ENCODE measurements at regions not wholly inside any gene's neighbourhood (a gene's known extent, or its start where the extent isn't known, plus 50 kb on each side); places are given as distances from the start of the nearest gene placed in this dataset.

GRCh38 chr18:41829647-41830516 lies 125.2 kb upstream of the PIK3C3 start:
- DNase-seq, result no peak
- no peaks in the 10 kb centered on the region for H3K9me3 Mint-ChIP-seq
- H3K27me3 Mint-ChIP-seq (ENCODE audit: insufficient read depth), result no peaks in the 10 kb centered on the region
- Histone ChIP-seq H3K4me1 (ENCODE audit: control insufficient read depth, insufficient read depth, low read length) (peaks cover 3% of the 10 kb centered on the region), H3K36me3 (ENCODE audit: control insufficient read depth, insufficient read depth, low read length) (no peaks in the 10 kb centered on the region), H3K27me3 (ENCODE audit: control insufficient read depth, insufficient read depth, low read length, poor library complexity, severe bottlenecking) (no peaks in the 10 kb centered on the region), H3K27ac (ENCODE audit: low read depth, low read length) (no peak overlapping the region), H3K9ac (ENCODE audit: extremely low read depth, low read length, poor library complexity, severe bottlenecking) (no peak overlapping the region), H3K4me3 (ENCODE audit: low read length) (no peak overlapping the region), H3K9me3 (ENCODE audit: control insufficient read depth, low read length) (no peaks in the 10 kb centered on the region)
- no peak overlapping the region for H3K4me3 Mint-ChIP-seq
- no peaks in the 10 kb centered on the region for H3K36me3 Mint-ChIP-seq (ENCODE audit: low read depth)
- TF ChIP-seq CTCF (conservative IDR thresholded peaks at IDR 0.05), result no peak
- WGBS, 2 experiments (ENCODE audit: insufficient coverage in 1 of 2, insufficient read length in 1 of 2), result 88 to 96% methylated on average over 8 to 10 of the region's 10 CpGs
- no peak overlapping the region for H3K27ac Mint-ChIP-seq
- peaks cover 23% of the 10 kb centered on the region for H3K4me1 Mint-ChIP-seq

- 37 to 67% methylated on average over 1 of the region's 2 CpGs for WGBS, 2 experiments (ENCODE audit: insufficient coverage in 1 of 2, insufficient read length in 1 of 2)
- Mint-ChIP-seq H3K4me1 (peaks cover 25% of the 10 kb centered on the region), H3K36me3 (ENCODE audit: low read depth) (no peaks in the 10 kb centered on the region), H3K9me3 (no peaks in the 10 kb centered on the region), H3K27ac (peak overlapping the region; percentile 45), H3K4me3 (no peak overlapping the region), H3K27me3 (ENCODE audit: insufficient read depth) (no peaks in the 10 kb centered on the region)
- Histone ChIP-seq H3K36me3 (ENCODE audit: control insufficient read depth, insufficient read depth, low read length) (no peaks in the 10 kb centered on the region), H3K27ac (ENCODE audit: low read depth, low read length) (no peak overlapping the region), H3K4me1 (ENCODE audit: control insufficient read depth, insufficient read depth, low read length) (peaks cover 3% of the 10 kb centered on the region), H3K4me3 (ENCODE audit: low read length) (no peak overlapping the region), H3K9ac (ENCODE audit: extremely low read depth, low read length, poor library complexity, severe bottlenecking) (no peak overlapping the region), H3K27me3 (ENCODE audit: control insufficient read depth, insufficient read depth, low read length, poor library complexity, severe bottlenecking) (no peaks in the 10 kb centered on the region), H3K9me3 (ENCODE audit: control insufficient read depth, low read length) (no peaks in the 10 kb centered on the region)
- TF ChIP-seq CTCF (conservative IDR thresholded peaks at IDR 0.05), result no peak
- no peak for DNase-seq
Measured at GRCh38 chr18:41828137-41828536, 126.9 kb upstream of the PIK3C3 start.

GRCh38 chr18:41820784-41821183 lies 134.2 kb upstream of the PIK3C3 start:
- no peaks in the 10 kb centered on the region for H3K36me3 Mint-ChIP-seq (ENCODE audit: low read depth)
- WGBS, 2 experiments (ENCODE audit: insufficient coverage in 1 of 2, insufficient read length in 1 of 2), result 99% methylated on average over 3 of the region's 3 CpGs; no CpG with 5 or more reads in 1 of the 2 experiments

More at GRCh38 chr18:41820784-41821183, 134.2 kb upstream of the PIK3C3 start:
- no peak for DNase-seq
- H3K27ac Mint-ChIP-seq, result no peak overlapping the region
- no peak for TF ChIP-seq CTCF (conservative IDR thresholded peaks at IDR 0.05)
- Histone ChIP-seq H3K27ac (ENCODE audit: low read depth, low read length) (no peak overlapping the region), H3K4me3 (ENCODE audit: low read length) (no peak overlapping the region), H3K9me3 (ENCODE audit: control insufficient read depth, low read length) (no peaks in the 10 kb centered on the region), H3K4me1 (ENCODE audit: control insufficient read depth, insufficient read depth, low read length) (peaks cover 3% of the 10 kb centered on the region), H3K9ac (ENCODE audit: extremely low read depth, low read length, poor library complexity, severe bottlenecking) (no peak overlapping the region), H3K36me3 (ENCODE audit: control insufficient read depth, insufficient read depth, low read length) (no peaks in the 10 kb centered on the region), H3K27me3 (ENCODE audit: control insufficient read depth, insufficient read depth, low read length, poor library complexity, severe bottlenecking) (no peaks in the 10 kb centered on the region)
- H3K9me3 Mint-ChIP-seq, result no peaks in the 10 kb centered on the region
- no peak overlapping the region for H3K4me3 Mint-ChIP-seq
- H3K4me1 Mint-ChIP-seq, result peaks cover 36% of the 10 kb centered on the region
- peaks cover 6% of the 10 kb centered on the region for H3K27me3 Mint-ChIP-seq (ENCODE audit: insufficient read depth)

Data from endodermal cell (in vitro differentiated cells).